HFF-Myc (cell line): ENCODE measurements at regions not wholly inside any gene's neighbourhood (a gene's known extent, or its start where the extent isn't known, plus 50 kb on each side); places are given as distances from the start of the nearest gene placed in this dataset.

Experiments used
- DNase-seq: peaks from one replicate; pipeline ENCODE4 v3.0.0-alpha.2; 2011; ENCODE audit warnings: low read depth; ENCODE audit errors: extremely low read depth
- H3K4me3 ChIP-seq: replicated peaks from 2 replicates; pipeline ENCODE4 v1.5.1; 2011; ENCODE audit warnings: low read depth, mild to moderate bottlenecking, control low read depth, low read length
- CTCF ChIP-seq: IDR thresholded peaks from 2 replicates; pipeline ENCODE4 v1.5.1; 2012; ENCODE audit warnings: mild to moderate bottlenecking, low read depth, low read length, control low read depth; ENCODE audit errors: missing control alignments

GRCh38 chr18:8496186-8496585, 113.1 kb upstream of the RAB12 start:
- H3K4me3 ChIP-seq, result no peak overlapping the region
- no peak for DNase-seq
- no peak for TF ChIP-seq CTCF

DNA sequence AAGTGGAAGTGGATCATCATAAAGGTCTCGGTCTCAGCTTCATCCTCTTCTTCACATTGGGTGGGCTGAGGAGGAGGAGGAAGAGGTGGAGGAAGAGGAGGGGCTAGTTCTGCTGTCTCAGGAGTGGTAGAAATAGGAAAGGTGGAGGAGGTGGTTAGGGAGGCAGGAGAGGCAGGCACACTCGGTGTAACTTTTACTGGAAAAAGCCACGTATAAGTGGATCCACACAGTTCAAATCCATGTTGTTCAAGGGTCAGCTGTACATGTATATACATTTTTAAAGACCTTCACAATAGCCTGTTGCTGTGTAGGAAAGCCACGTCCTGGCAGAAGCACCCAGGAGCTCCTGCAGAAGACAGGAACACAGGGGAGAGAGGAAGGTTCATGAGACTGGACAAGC, 110.3 kb upstream of the RAB12 start:
- no peak for TF ChIP-seq CTCF
- no peak overlapping the region for H3K4me3 ChIP-seq
- DNase-seq, result no peak

DNA sequence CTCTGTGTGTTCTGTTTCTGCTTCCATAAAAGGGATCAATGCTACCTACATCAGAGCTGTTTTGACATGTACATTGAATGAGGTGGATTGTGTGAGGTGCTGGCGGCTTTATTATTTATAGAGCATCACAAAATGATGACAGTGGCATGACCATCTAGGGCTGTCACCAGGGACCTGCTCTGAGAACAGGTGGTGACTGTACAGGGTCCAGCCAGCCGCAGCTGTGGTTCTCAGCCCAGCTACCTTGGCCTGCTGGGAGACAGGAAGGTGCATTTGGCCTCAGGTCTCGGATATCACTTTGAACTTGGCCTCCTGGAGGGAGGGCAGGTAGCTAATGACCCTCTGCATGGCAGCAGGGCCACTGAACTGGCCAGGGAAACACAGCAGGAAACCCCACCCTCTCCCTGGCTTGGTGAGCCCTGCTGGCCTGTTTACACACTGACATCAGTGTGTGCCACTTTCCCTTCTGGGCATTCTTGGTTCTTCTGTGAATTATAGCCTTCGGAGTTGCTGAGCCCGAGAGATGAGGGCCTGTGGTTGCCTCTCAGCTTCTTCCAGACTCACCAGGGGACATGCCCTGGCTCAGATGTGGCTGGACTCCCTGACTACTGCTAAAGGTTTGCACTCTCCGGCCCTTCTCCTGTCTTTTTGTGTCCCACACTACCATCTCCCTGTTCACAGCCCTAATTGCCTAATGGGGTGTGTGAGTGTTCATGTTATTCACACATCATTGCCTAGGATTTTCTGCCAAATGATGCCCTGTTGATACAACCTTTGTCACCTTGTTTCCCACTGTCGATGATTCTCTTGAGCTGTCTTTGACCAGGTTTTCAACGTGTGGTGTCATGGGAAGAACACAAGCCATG, 109.2 kb upstream of the RAB12 start:
- no peak for TF ChIP-seq CTCF
- DNase-seq, result no peak
- no peak overlapping the region for H3K4me3 ChIP-seq

- H3K4me3 ChIP-seq, result no peak overlapping the region
- no peak for TF ChIP-seq CTCF
- no peak for DNase-seq
Observed at GRCh38 chr18:8501044-8501443, 108.2 kb upstream of the RAB12 start.

GRCh38 chr18:8503248-8503647, 106.0 kb upstream of the RAB12 start:
- no peak for DNase-seq
- H3K4me3 ChIP-seq, result no peak overlapping the region
- TF ChIP-seq CTCF, result no peak

- no peak for DNase-seq
- no peak overlapping the region for H3K4me3 ChIP-seq
- no peak for TF ChIP-seq CTCF
Observed at GRCh38 chr18:8504424-8504823, 104.8 kb upstream of the RAB12 start.
